PC-9 (cell line): ENCODE measurements at regions not wholly inside any gene's neighbourhood (a gene's known extent, or its start where the extent isn't known, plus 50 kb on each side); places are given as distances from the start of the nearest gene placed in this dataset.

ENCODE experiments used
- BruUV-seq: library from RNA; stranded (reverse); fragments of 400-500 nt; replicated peaks from 2 replicates; lab custom pipeline; 2021; lab: Mats Ljungman, UMichigan
- CTCF ChIA-PET: fragments of 300-600 bp; sonication (Branson Sonifier 250); formaldehyde crosslinking; loops from one replicate; lab custom pipeline; 2022; ENCODE audit warnings: antibody characterized with exemption; lab: Charles Lee
- POLR2A ChIA-PET: fragments of 300-600 bp; sonication (Branson Sonifier 250); formaldehyde crosslinking; loops from one replicate; lab custom pipeline; 2022; ENCODE audit warnings: antibody characterized with exemption; ENCODE audit not compliant: unreplicated experiment; lab: Charles Lee
- DNase-seq, 2 experiments: peaks; one replicate each; pipeline versions ENCODE4 v3.0.0 to v3.0.0-alpha.2; 2015 to 2022; ENCODE audit warnings: mixed read lengths in 1 of 2
- H2AFZ ChIP-seq: fragments of 200-600 bp; sonication (generic); 2 replicates; pipeline ENCODE4 v1.8.1; 2017; ENCODE audit warnings: antibody characterized with exemption
- H3F3A ChIP-seq: fragments of 200-600 bp; sonication (generic); 2 replicates; pipeline ENCODE4 v1.8.1; 2017; ENCODE audit warnings: antibody characterized with exemption, mild to moderate bottlenecking, low read depth; ENCODE audit not compliant: insufficient read depth
- H3K27ac ChIP-seq: fragments of 200-600 bp; sonication (generic); 2 replicates; pipeline ENCODE4 v1.6.1; 2016; ENCODE audit warnings: mixed run types
- H3K27me3 ChIP-seq: fragments of 200-600 bp; sonication (generic); 2 replicates; pipeline ENCODE4 v1.6.1; 2016; ENCODE audit warnings: low read depth, mixed run types; ENCODE audit not compliant: insufficient read depth
- H3K36me3 ChIP-seq: fragments of 200-600 bp; sonication (generic); 2 replicates; pipeline ENCODE4 v1.6.1; 2016; ENCODE audit warnings: low read depth, mixed run types
- H3K4me1 ChIP-seq: fragments of 200-600 bp; sonication (generic); replicated peaks from 2 replicates; pipeline ENCODE4 v1.6.1; 2016; ENCODE audit warnings: mixed run types; ENCODE audit not compliant: insufficient read depth
- H3K4me2 ChIP-seq: fragments of 200-600 bp; sonication (generic); 2 replicates; pipeline ENCODE4 v1.6.1; 2017; ENCODE audit warnings: mixed run types
- H3K4me3 ChIP-seq: fragments of 200-600 bp; sonication (generic); 2 replicates; pipeline ENCODE4 v1.6.1; 2016; ENCODE audit warnings: mixed run types
- H3K79me2 ChIP-seq: fragments of 200-600 bp; sonication (generic); 2 replicates; pipeline ENCODE4 v1.6.1; 2017; ENCODE audit warnings: low read depth, mixed run types
- H3K9me2 ChIP-seq: fragments of 200-600 bp; sonication (generic); 2 replicates; pipeline ENCODE4 v1.8.1; 2017; ENCODE audit warnings: mild to moderate bottlenecking; ENCODE audit not compliant: insufficient read depth
- H3K9me3 ChIP-seq: fragments of 200-600 bp; sonication (generic); 2 replicates; pipeline ENCODE4 v1.8.1; 2016; ENCODE audit warnings: low read depth; ENCODE audit not compliant: insufficient read depth
- H4K20me1 ChIP-seq: fragments of 200-600 bp; sonication (generic); 2 replicates; pipeline ENCODE4 v1.8.1; 2017; ENCODE audit not compliant: insufficient read depth
- CTCF ChIP-seq: fragments of 200-600 bp; sonication (generic); conservative IDR thresholded peaks from 2 replicates; pipeline ENCODE4 v1.6.1; 2017; ENCODE audit warnings: mixed run types, antibody characterized with exemption, mild to moderate bottlenecking, moderate library complexity
- EZH2 ChIP-seq: fragments of 200-600 bp; sonication (generic); IDR thresholded peaks from 2 replicates; pipeline ENCODE4 v1.8.0; 2017; ENCODE audit warnings: antibody characterized with exemption, low read depth
- intact Hi-C: fragments of 100-400 bp; cut with micrococcal nuclease; formaldehyde crosslinking; loops from one replicate; pipeline ENCODE4 v1.10.0; 2022; ENCODE audit not compliant: unreplicated experiment

GRCh38 chr9:99472240-99472915 is 250.3 kb downstream of the SEC61B start:
- intact Hi-C loops, result no loop called here
- CTCF ChIA-PET, result no interaction called here
- no peak overlapping the region for H3K4me2 ChIP-seq
- H3K9me3 ChIP-seq, result no peaks in the 10 kb centered on the region
- no TSS peak for BruUV-seq
- no peak for DNase-seq
- no peaks in the 10 kb centered on the region for H3K36me3 ChIP-seq
- H3K4me1 ChIP-seq, result no peaks in the 10 kb centered on the region
- no peaks in the 10 kb centered on the region for H3K27me3 ChIP-seq
- H4K20me1 ChIP-seq, result no peaks in the 10 kb centered on the region
- POLR2A ChIA-PET, result no interaction called here
- TF ChIP-seq EZH2 (no peak), CTCF (no peak)
- no peak overlapping the region for H2AFZ ChIP-seq
- H3K27ac ChIP-seq, result no peak overlapping the region
- H3F3A ChIP-seq, result no peaks in the 10 kb centered on the region
- H3K79me2 ChIP-seq, result no peaks in the 10 kb centered on the region
- H3K9me2 ChIP-seq, result no peaks in the 10 kb centered on the region
- no peak overlapping the region for H3K4me3 ChIP-seq

- CTCF ChIA-PET, result no interaction called here
- POLR2A ChIA-PET, result no interaction called here
- H3K27me3 ChIP-seq, result no peaks in the 10 kb centered on the region
- DNase-seq, result no peak
- H2AFZ ChIP-seq, result no peak overlapping the region
- no peaks in the 10 kb centered on the region for H3K79me2 ChIP-seq
- H3F3A ChIP-seq, result no peaks in the 10 kb centered on the region
- no peak overlapping the region for H3K4me3 ChIP-seq
- no peaks in the 10 kb centered on the region for H3K9me2 ChIP-seq
- H3K27ac ChIP-seq, result no peak overlapping the region
- H4K20me1 ChIP-seq, result no peaks in the 10 kb centered on the region
- H3K36me3 ChIP-seq, result no peaks in the 10 kb centered on the region
- intact Hi-C loops, result no loop called here
- H3K9me3 ChIP-seq, result no peaks in the 10 kb centered on the region
- H3K4me2 ChIP-seq, result no peak overlapping the region
- no peaks in the 10 kb centered on the region for H3K4me1 ChIP-seq
- TF ChIP-seq CTCF (no peak), EZH2 (no peak)
- BruUV-seq, result no TSS peak
Measured at GRCh38 chr9:99472916-99473245, 250.8 kb downstream of the SEC61B start.

- no peak overlapping the region for H2AFZ ChIP-seq
- H3K36me3 ChIP-seq, result no peaks in the 10 kb centered on the region
- no peak for DNase-seq
- TF ChIP-seq EZH2 (no peak), CTCF (no peak)
- ChIA-PET POLR2A (no interaction called here), CTCF (no interaction called here)
- H3K9me2 ChIP-seq, result no peaks in the 10 kb centered on the region
- no peaks in the 10 kb centered on the region for H4K20me1 ChIP-seq
- H3K4me2 ChIP-seq, result no peak overlapping the region
- H3K27ac ChIP-seq, result no peak overlapping the region
- no TSS peak for BruUV-seq
- no peak overlapping the region for H3K4me3 ChIP-seq
- no peaks in the 10 kb centered on the region for H3K27me3 ChIP-seq
- H3K79me2 ChIP-seq, result no peaks in the 10 kb centered on the region
- no peaks in the 10 kb centered on the region for H3K9me3 ChIP-seq
- no peaks in the 10 kb centered on the region for H3F3A ChIP-seq
- H3K4me1 ChIP-seq, result no peaks in the 10 kb centered on the region
- intact Hi-C loops, result no loop called here
Measured at GRCh38 chr9:99474186-99474585, 252.1 kb downstream of the SEC61B start.
